MCF 10A (cell line): ENCODE measurements at regions not wholly inside any gene's neighbourhood (a gene's known extent, or its start where the extent isn't known, plus 50 kb on each side); places are given as distances from the start of the nearest gene placed in this dataset.

ENCODE experiments used
- BruUV-seq: library from RNA; stranded (reverse); fragments of 400-500 nt; replicated peaks from 2 replicates; lab custom pipeline; 2021; lab: Mats Ljungman, UMichigan
- CTCF ChIA-PET: fragments of 300-600 bp; sonication (Branson Sonifier 250); formaldehyde crosslinking; extraction: SDS; loops from one replicate; lab custom pipeline; 2021; ENCODE audit warnings: antibody characterized with exemption, inconsistent platforms; lab: Yijun Ruan, JAX
- POLR2A ChIA-PET: fragments of 300-600, 350-650 bp; sonication (Branson Sonifier 250); formaldehyde crosslinking; extraction: SDS; loops from one replicate; lab custom pipeline; 2020; ENCODE audit warnings: antibody characterized with exemption, inconsistent platforms; lab: Yijun Ruan, JAX
- DNase-seq: peaks from one replicate; pipeline ENCODE4 v3.0.0-alpha.2; 2018; ENCODE audit not compliant: unreplicated experiment
- H3K27ac Mint-ChIP-seq: one replicate; pipeline ENCODE4 v1.8.0; 2022; ENCODE audit warnings: mild to moderate bottlenecking, low read depth, mixed read lengths; ENCODE audit not compliant: unreplicated experiment
- H3K27me3 Mint-ChIP-seq: one replicate; pipeline ENCODE4 v1.8.0; 2022; ENCODE audit warnings: mixed read lengths; ENCODE audit not compliant: insufficient read depth, unreplicated experiment
- H3K36me3 Mint-ChIP-seq: one replicate; pipeline ENCODE4 v1.8.0; 2022; ENCODE audit warnings: mild to moderate bottlenecking, moderate library complexity, mixed read lengths; ENCODE audit not compliant: insufficient read depth, unreplicated experiment
- H3K4me1 Mint-ChIP-seq: one replicate; pipeline ENCODE4 v1.8.0; 2022; ENCODE audit warnings: mixed read lengths; ENCODE audit not compliant: insufficient read depth, unreplicated experiment
- H3K4me3 Mint-ChIP-seq: one replicate; pipeline ENCODE4 v1.8.0; 2022; ENCODE audit warnings: mild to moderate bottlenecking, moderate library complexity, mixed read lengths; ENCODE audit not compliant: unreplicated experiment
- H3K9me3 Mint-ChIP-seq: one replicate; pipeline ENCODE4 v1.8.0; 2022; ENCODE audit warnings: mixed read lengths; ENCODE audit not compliant: unreplicated experiment
- CTCF ChIP-seq: fragments of 200-600 bp; IDR thresholded peaks from one replicate; pipeline ENCODE4 v1.8.0; 2022; ENCODE audit warnings: antibody characterized with exemption, mild to moderate bottlenecking; ENCODE audit not compliant: unreplicated experiment
- intact Hi-C: fragments of 100-400 bp; cut with micrococcal nuclease; formaldehyde crosslinking; loops from 2 replicates; pipeline ENCODE4 v1.14.1; 2022

GRCh38 chr14:97376310-97376709 is 579.1 kb downstream of the VRK1 start:
- Mint-ChIP-seq H3K4me3 (no peak overlapping the region), H3K4me1 (peaks cover 6% of the 10 kb centered on the region), H3K27me3 (peaks cover 17% of the 10 kb centered on the region), H3K36me3 (no peaks in the 10 kb centered on the region), H3K9me3 (no peaks in the 10 kb centered on the region), H3K27ac (no peak overlapping the region)
- ChIA-PET CTCF (interaction anchor here (0.7 kb wide), 1 partner anchor 260 kb away, joined by 3 read pairs; no protein-coding TSS in a partner anchor), POLR2A (interaction anchor here (0.6 kb wide), 1 partner anchor 84 kb away, joined by 3 read pairs; no protein-coding TSS in a partner anchor)
- BruUV-seq = no TSS peak
- intact Hi-C loops = no loop called here
- no peak for TF ChIP-seq CTCF
- no peak for DNase-seq

GRCh38 chr14:97377550-97377949 is 580.4 kb downstream of the VRK1 start:
- Mint-ChIP-seq H3K4me1 (peaks cover 6% of the 10 kb centered on the region), H3K36me3 (no peaks in the 10 kb centered on the region)

GRCh38 chr14:97379091-97379531 is 581.9 kb downstream of the VRK1 start:
- ChIA-PET POLR2A (no interaction called here), CTCF (no interaction called here)
- intact Hi-C loops = no loop called here
- Mint-ChIP-seq H3K4me3 (no peak overlapping the region), H3K27me3 (peaks cover 13% of the 10 kb centered on the region), H3K27ac (no peak overlapping the region), H3K4me1 (peaks cover 6% of the 10 kb centered on the region), H3K9me3 (no peaks in the 10 kb centered on the region), H3K36me3 (no peaks in the 10 kb centered on the region)
- BruUV-seq = no TSS peak
- no peak for DNase-seq
- no peak for TF ChIP-seq CTCF

More at GRCh38 chr14:97377550-97377949, 580.4 kb downstream of the VRK1 start:
- POLR2A ChIA-PET = no interaction called here
- TF ChIP-seq CTCF = no peak
- H3K27ac Mint-ChIP-seq = no peak overlapping the region
- H3K4me3 Mint-ChIP-seq = no peak overlapping the region
- DNase-seq = no peak
- H3K27me3 Mint-ChIP-seq = peaks cover 17% of the 10 kb centered on the region
- CTCF ChIA-PET = interaction anchor here (0.5 to 1.2 kb wide), 2 partner anchors 51 to 201 kb away, joined by 3 read pairs; no protein-coding TSS in a partner anchor
- no peaks in the 10 kb centered on the region for H3K9me3 Mint-ChIP-seq
- intact Hi-C loops = no loop called here
- no TSS peak for BruUV-seq

GRCh38 chr14:97380539-97380941 is 583.4 kb downstream of the VRK1 start:
- ChIA-PET CTCF (interaction anchor here (0.7 kb wide), 1 partner anchor 1653 kb away, joined by 3 read pairs; no protein-coding TSS in a partner anchor), POLR2A (interaction anchor here (1.1 to 1.2 kb wide), 2 partner anchors 11 to 58 kb away, joined by 3 read pairs; no protein-coding TSS in a partner anchor)
- BruUV-seq = no TSS peak
- Mint-ChIP-seq H3K36me3 (no peaks in the 10 kb centered on the region), H3K27ac (peak overlapping the region; percentile 12), H3K4me3 (no peak overlapping the region), H3K9me3 (no peaks in the 10 kb centered on the region), H3K27me3 (no peaks in the 10 kb centered on the region), H3K4me1 (no peaks in the 10 kb centered on the region)
- TF ChIP-seq CTCF = no peak
- intact Hi-C loops = no loop called here
- DNase-seq = peak; percentile 68
